ENCODE measurements at regions not wholly inside any gene's neighbourhood (a gene's known extent, or its start where the extent isn't known, plus 50 kb on each side); places are given as distances from the start of the nearest gene placed in this dataset.

- WGBS, 2 donors (ENCODE audit: extremely low coverage in 2 of 2, insufficient read length in 2 of 2, insufficient replicate concordance in 1 of 2) = no CpG with 5 or more reads among the region's 9 CpGs
- Histone ChIP-seq H3K79me1 (ENCODE audit: low read depth, low read length) (no peaks in the 10 kb centered on the region), H3K23ac (ENCODE audit: low read depth, low read length, poor library complexity) (no peak overlapping the region), H2BK12ac (ENCODE audit: low read length) (no peak overlapping the region), H3K4me2 (ENCODE audit: insufficient read depth, low read length, poor library complexity, severe bottlenecking) (no peak overlapping the region), H4K8ac (ENCODE audit: low read depth, low read length) (no peak overlapping the region), H2BK15ac (ENCODE audit: low read length) (no peak overlapping the region), H3K9ac (ENCODE audit: low read depth, low read length, poor library complexity) (no peak overlapping the region), H3K4me3 (ENCODE audit: low read length in 2 of 2) (no peak overlapping the region), H3K18ac (ENCODE audit: low read length) (no peak overlapping the region), H2AFZ (ENCODE audit: low read length) (no peak overlapping the region), H2AK5ac (ENCODE audit: low read depth, low read length) (no peak overlapping the region), H4K91ac (ENCODE audit: low read depth, low read length, poor library complexity) (no peak overlapping the region), H3K36me3 (replicated peaks in 1 of 2; ENCODE audit: control insufficient read depth in 2 of 2, insufficient read depth in 2 of 2, low read length in 2 of 2) (no peaks in the 10 kb centered on the region), H3K27me3 (ENCODE audit: control insufficient read depth in 3 of 3, insufficient read depth in 3 of 3, low read depth in 1 of 3, low read length in 3 of 3) (no peaks in the 10 kb centered on the region), H3K9me3 (replicated peaks in 1 of 2; ENCODE audit: control insufficient read depth in 2 of 2, insufficient read depth in 1 of 2, low read depth in 1 of 2, low read length in 2 of 2) (no peaks in the 10 kb centered on the region), H3K14ac (ENCODE audit: low read length) (no peak overlapping the region), H3K27ac (replicated peaks; ENCODE audit: low read length) (no peak overlapping the region), H3K4ac (ENCODE audit: low read length) (no peak overlapping the region), H2BK120ac (ENCODE audit: low read depth, low read length) (no peak overlapping the region), H2BK5ac (ENCODE audit: low read length) (no peak overlapping the region), H3K4me1 (ENCODE audit: control insufficient read depth in 2 of 2, insufficient read depth in 1 of 2, low read depth in 1 of 2, low read length in 2 of 2) (no peaks in the 10 kb centered on the region)
- no peak for DNase-seq (ENCODE audit: low spot score)
Observed at GRCh38 chr2:158006961-158007719, 94.5 kb upstream of the UPP2 start.

DNA sequence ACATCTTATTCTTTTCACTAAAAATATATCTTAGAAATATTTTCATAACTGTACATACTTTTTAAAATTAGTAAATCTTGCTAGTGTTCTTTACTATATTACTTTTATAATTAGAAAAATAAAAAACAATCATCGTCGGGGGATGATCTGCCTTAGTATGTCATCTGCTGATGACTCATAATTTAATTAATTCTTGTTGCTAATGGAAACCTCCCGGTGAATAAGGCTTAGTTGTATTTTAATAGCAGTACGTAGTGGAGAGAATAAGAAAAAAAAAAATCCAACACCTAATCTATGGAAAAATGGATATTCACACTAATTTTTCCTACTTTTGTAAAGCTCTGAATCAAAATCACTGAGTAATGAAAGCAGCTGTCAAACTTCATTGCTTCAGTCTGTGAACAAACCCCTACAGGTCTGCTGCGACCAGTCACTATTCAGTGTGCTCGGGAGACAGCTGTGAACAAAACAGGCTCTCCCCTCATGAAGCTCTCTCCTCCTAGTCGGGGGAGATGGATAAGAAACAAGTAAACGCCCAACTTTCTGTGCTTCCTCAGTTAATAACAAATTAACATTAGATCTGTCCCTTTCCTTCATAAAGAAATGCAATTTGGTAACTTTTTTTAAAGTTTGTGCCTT is 97.4 kb upstream of the UPP2 start:
- no peak overlapping the region for H3K4me3 ChIP-seq (ENCODE audit: low read length in 2 of 2)
- no peak overlapping the region for H3K27ac ChIP-seq (replicated peaks; ENCODE audit: low read length)

GRCh38 chr2:158002079-158002478 is 99.6 kb upstream of the UPP2 start:
- H3K9me3 ChIP-seq (replicated peaks in 1 of 2; ENCODE audit: control insufficient read depth in 2 of 2, insufficient read depth in 1 of 2, low read depth in 1 of 2, low read length in 2 of 2) = no peaks in the 10 kb centered on the region
- H3K4ac ChIP-seq (ENCODE audit: low read length) = no peak overlapping the region
- H3K23ac ChIP-seq (ENCODE audit: low read depth, low read length, poor library complexity) = no peak overlapping the region
- no peak overlapping the region for H2BK120ac ChIP-seq (ENCODE audit: low read depth, low read length)
- no peak overlapping the region for H2BK12ac ChIP-seq (ENCODE audit: low read length)
- H2BK15ac ChIP-seq (ENCODE audit: low read length) = no peak overlapping the region
- no peak for DNase-seq (ENCODE audit: low spot score)
- H3K14ac ChIP-seq (ENCODE audit: low read length) = no peak overlapping the region
- H3K27me3 ChIP-seq (ENCODE audit: control insufficient read depth in 3 of 3, insufficient read depth in 3 of 3, low read depth in 1 of 3, low read length in 3 of 3) = no peaks in the 10 kb centered on the region
- no peak overlapping the region for H3K4me2 ChIP-seq (ENCODE audit: insufficient read depth, low read length, poor library complexity, severe bottlenecking)
- WGBS, 2 donors (ENCODE audit: extremely low coverage in 2 of 2, insufficient read length in 2 of 2, insufficient replicate concordance in 1 of 2) = no CpG with 5 or more reads among the region's 4 CpGs
- no peak overlapping the region for H4K91ac ChIP-seq (ENCODE audit: low read depth, low read length, poor library complexity)
- no peak overlapping the region for H3K18ac ChIP-seq (ENCODE audit: low read length)
- H3K4me3 ChIP-seq (ENCODE audit: low read length in 2 of 2) = no peak overlapping the region
- no peak overlapping the region for H2BK5ac ChIP-seq (ENCODE audit: low read length)
- no peak overlapping the region for H3K27ac ChIP-seq (replicated peaks; ENCODE audit: low read length)
- no peak overlapping the region for H4K8ac ChIP-seq (ENCODE audit: low read depth, low read length)
- no peaks in the 10 kb centered on the region for H3K4me1 ChIP-seq (ENCODE audit: control insufficient read depth in 2 of 2, insufficient read depth in 1 of 2, low read depth in 1 of 2, low read length in 2 of 2)
- H3K79me1 ChIP-seq (ENCODE audit: low read depth, low read length) = no peaks in the 10 kb centered on the region
- H2AK5ac ChIP-seq (ENCODE audit: low read depth, low read length) = no peak overlapping the region
- no peaks in the 10 kb centered on the region for H3K36me3 ChIP-seq (replicated peaks in 1 of 2; ENCODE audit: control insufficient read depth in 2 of 2, insufficient read depth in 2 of 2, low read length in 2 of 2)
- no peak overlapping the region for H3K9ac ChIP-seq (ENCODE audit: low read depth, low read length, poor library complexity)
- no peak overlapping the region for H2AFZ ChIP-seq (ENCODE audit: low read length)

More for the DNA sequence above, 97.4 kb upstream of the UPP2 start:
- H4K8ac ChIP-seq (ENCODE audit: low read depth, low read length) = no peak overlapping the region
- H4K91ac ChIP-seq (ENCODE audit: low read depth, low read length, poor library complexity) = no peak overlapping the region
- no peak overlapping the region for H3K4ac ChIP-seq (ENCODE audit: low read length)
- no peak overlapping the region for H3K14ac ChIP-seq (ENCODE audit: low read length)
- H3K18ac ChIP-seq (ENCODE audit: low read length) = no peak overlapping the region
- H2AFZ ChIP-seq (ENCODE audit: low read length) = no peak overlapping the region
- H2BK15ac ChIP-seq (ENCODE audit: low read length) = no peak overlapping the region
- no peaks in the 10 kb centered on the region for H3K9me3 ChIP-seq (replicated peaks in 1 of 2; ENCODE audit: control insufficient read depth in 2 of 2, insufficient read depth in 1 of 2, low read depth in 1 of 2, low read length in 2 of 2)
- no peaks in the 10 kb centered on the region for H3K36me3 ChIP-seq (replicated peaks in 1 of 2; ENCODE audit: control insufficient read depth in 2 of 2, insufficient read depth in 2 of 2, low read length in 2 of 2)
- H2AK5ac ChIP-seq (ENCODE audit: low read depth, low read length) = no peak overlapping the region
- no peak overlapping the region for H3K4me2 ChIP-seq (ENCODE audit: insufficient read depth, low read length, poor library complexity, severe bottlenecking)
- no peak overlapping the region for H3K9ac ChIP-seq (ENCODE audit: low read depth, low read length, poor library complexity)
- WGBS, 2 donors (ENCODE audit: extremely low coverage in 2 of 2, insufficient read length in 2 of 2, insufficient replicate concordance in 1 of 2) = no CpG with 5 or more reads among the region's 8 CpGs
- no peaks in the 10 kb centered on the region for H3K27me3 ChIP-seq (ENCODE audit: control insufficient read depth in 3 of 3, insufficient read depth in 3 of 3, low read depth in 1 of 3, low read length in 3 of 3)
- H3K79me1 ChIP-seq (ENCODE audit: low read depth, low read length) = no peaks in the 10 kb centered on the region
- no peak for DNase-seq (ENCODE audit: low spot score)
- H2BK120ac ChIP-seq (ENCODE audit: low read depth, low read length) = no peak overlapping the region
- H3K4me1 ChIP-seq (ENCODE audit: control insufficient read depth in 2 of 2, insufficient read depth in 1 of 2, low read depth in 1 of 2, low read length in 2 of 2) = no peaks in the 10 kb centered on the region
- H2BK12ac ChIP-seq (ENCODE audit: low read length) = no peak overlapping the region
- H3K23ac ChIP-seq (ENCODE audit: low read depth, low read length, poor library complexity) = no peak overlapping the region
- no peak overlapping the region for H2BK5ac ChIP-seq (ENCODE audit: low read length)

- no peak overlapping the region for H3K4me3 ChIP-seq (ENCODE audit: low read length in 2 of 2)
- no peak overlapping the region for H3K4ac ChIP-seq (ENCODE audit: low read length)
- no peak overlapping the region for H4K8ac ChIP-seq (ENCODE audit: low read depth, low read length)
- H3K14ac ChIP-seq (ENCODE audit: low read length) = no peak overlapping the region
- H3K18ac ChIP-seq (ENCODE audit: low read length) = no peak overlapping the region
- WGBS, 2 donors (ENCODE audit: extremely low coverage in 2 of 2, insufficient read length in 2 of 2, insufficient replicate concordance in 1 of 2) = no CpG with 5 or more reads among the region's 1 CpG
- H2AFZ ChIP-seq (ENCODE audit: low read length) = no peak overlapping the region
- H3K36me3 ChIP-seq (replicated peaks in 1 of 2; ENCODE audit: control insufficient read depth in 2 of 2, insufficient read depth in 2 of 2, low read length in 2 of 2) = no peaks in the 10 kb centered on the region
- H3K4me2 ChIP-seq (ENCODE audit: insufficient read depth, low read length, poor library complexity, severe bottlenecking) = no peak overlapping the region
- no peaks in the 10 kb centered on the region for H3K9me3 ChIP-seq (replicated peaks in 1 of 2; ENCODE audit: control insufficient read depth in 2 of 2, insufficient read depth in 1 of 2, low read depth in 1 of 2, low read length in 2 of 2)
- no peak overlapping the region for H2BK120ac ChIP-seq (ENCODE audit: low read depth, low read length)
- H3K79me1 ChIP-seq (ENCODE audit: low read depth, low read length) = no peaks in the 10 kb centered on the region
- no peak overlapping the region for H3K9ac ChIP-seq (ENCODE audit: low read depth, low read length, poor library complexity)
- H2BK5ac ChIP-seq (ENCODE audit: low read length) = no peak overlapping the region
- no peak for DNase-seq (ENCODE audit: low spot score)
- no peak overlapping the region for H2AK5ac ChIP-seq (ENCODE audit: low read depth, low read length)
- no peak overlapping the region for H3K27ac ChIP-seq (replicated peaks; ENCODE audit: low read length)
- no peak overlapping the region for H2BK12ac ChIP-seq (ENCODE audit: low read length)
- H4K91ac ChIP-seq (ENCODE audit: low read depth, low read length, poor library complexity) = no peak overlapping the region
- H2BK15ac ChIP-seq (ENCODE audit: low read length) = no peak overlapping the region
- H3K4me1 ChIP-seq (ENCODE audit: control insufficient read depth in 2 of 2, insufficient read depth in 1 of 2, low read depth in 1 of 2, low read length in 2 of 2) = no peaks in the 10 kb centered on the region
- H3K23ac ChIP-seq (ENCODE audit: low read depth, low read length, poor library complexity) = no peak overlapping the region
- no peaks in the 10 kb centered on the region for H3K27me3 ChIP-seq (ENCODE audit: control insufficient read depth in 3 of 3, insufficient read depth in 3 of 3, low read depth in 1 of 3, low read length in 3 of 3)
Observed at GRCh38 chr2:157996799-157997198, 104.9 kb upstream of the UPP2 start.
